ENCODE measurements at regions not wholly inside any gene's neighbourhood (a gene's known extent, or its start where the extent isn't known, plus 50 kb on each side); places are given as distances from the start of the nearest gene placed in this dataset.
"Not testable (repeated sequence)": the region's sequence is repeated elsewhere in the genome, so short reads cannot be mapped to it uniquely, and the experiment has no call there.

- not testable (repeated sequence) for DNase-seq (ENCODE audit: low read depth)
Measured at GRCh38 chr7:17053164-17053563, 171.4 kb upstream of the AGR3 start.

- no peak for DNase-seq (ENCODE audit: low read depth)
Measured at GRCh38 chr7:17054206-17054605, 172.4 kb upstream of the AGR3 start.

- no peak for DNase-seq (ENCODE audit: low read depth)
Measured at GRCh38 chr7:17054836-17055235, 173.1 kb upstream of the AGR3 start.

- no peak for DNase-seq (ENCODE audit: low read depth)
Measured at GRCh38 chr7:17055596-17055995, 173.8 kb upstream of the AGR3 start.

- DNase-seq (ENCODE audit: low read depth), result no peak
Measured at GRCh38 chr7:17056491-17057142, 174.8 kb upstream of the AGR3 start.

GRCh38 chr7:17057143-17057509 lies 175.3 kb upstream of the AGR3 start:
- DNase-seq (ENCODE audit: low read depth), result no peak

GRCh38 chr7:17058568-17058967 lies 176.8 kb upstream of the AGR3 start:
- no peak for DNase-seq (ENCODE audit: low read depth)

- no peak for DNase-seq (ENCODE audit: low read depth)
Measured at GRCh38 chr7:17060051-17060450, 178.3 kb upstream of the AGR3 start.

GRCh38 chr7:17061443-17061842 lies 179.7 kb upstream of the AGR3 start:
- no peak for DNase-seq (ENCODE audit: low read depth)

- no peak for DNase-seq (ENCODE audit: low read depth)
Measured at GRCh38 chr7:17062151-17063044, 180.6 kb upstream of the AGR3 start.

- DNase-seq (ENCODE audit: low read depth), result no peak
Measured at GRCh38 chr7:17063045-17063383, 181.2 kb upstream of the AGR3 start.

GRCh38 chr7:17067691-17068090 lies 185.9 kb upstream of the AGR3 start:
- DNase-seq (ENCODE audit: low read depth), result no peak

- no peak for DNase-seq (ENCODE audit: low read depth)
Measured at GRCh38 chr7:17069146-17069545, 187.4 kb upstream of the AGR3 start.

GRCh38 chr7:17070231-17070708 lies 188.5 kb upstream of the AGR3 start:
- no peak for DNase-seq (ENCODE audit: low read depth)

GRCh38 chr7:17071866-17072265 lies 190.1 kb upstream of the AGR3 start:
- DNase-seq (ENCODE audit: low read depth), result no peak

- DNase-seq (ENCODE audit: low read depth), result no peak
Measured at GRCh38 chr7:17075601-17076255, 193.9 kb upstream of the AGR3 start.

GRCh38 chr7:17078298-17078697 lies 196.5 kb upstream of the AGR3 start:
- DNase-seq (ENCODE audit: low read depth), result no peak

GRCh38 chr7:17083392-17084165 lies 201.8 kb upstream of the AGR3 start:
- DNase-seq (ENCODE audit: low read depth), result no peak

GRCh38 chr7:17084166-17084475 lies 202.3 kb upstream of the AGR3 start:
- no peak for DNase-seq (ENCODE audit: low read depth)

- no peak for DNase-seq (ENCODE audit: low read depth)
Measured at GRCh38 chr7:17085186-17085585, 203.4 kb upstream of the AGR3 start.

- DNase-seq (ENCODE audit: low read depth), result no peak
Measured at GRCh38 chr7:17086403-17086802, 204.6 kb upstream of the AGR3 start.

- no peak for DNase-seq (ENCODE audit: low read depth)
Measured at GRCh38 chr7:17090751-17091150, 207.7 kb upstream of the AHR start.
